ENCODE measurements at regions not wholly inside any gene's neighbourhood (a gene's known extent, or its start where the extent isn't known, plus 50 kb on each side); places are given as distances from the start of the nearest gene placed in this dataset.

GRCh38 chr4:136743238-136743637 lies 789.1 kb downstream of the PCDH18 start:
- peaks cover 8% of the 10 kb centered on the region for H3K4me1 ChIP-seq (ENCODE audit: control insufficient read depth, insufficient read depth, low read length)
- peak overlapping the region; percentile 75 for H2BK20ac ChIP-seq (ENCODE audit: low read depth, low read length)
- H2BK15ac ChIP-seq (ENCODE audit: low read depth, low read length): no peak overlapping the region; the same call in 2 of the 3 replicates
- dilution Hi-C loops (cut with HindIII; ENCODE audit: low sequenced_read_pairs, unreplicated experiment) (no loop called here), in situ Hi-C loops (cut with MboI; ENCODE audit: low sequenced_read_pairs) (no loop called here), intact Hi-C loops (cut with micrococcal nuclease) (no loop called here)
- H3K27ac ChIP-seq (ENCODE audit: insufficient read depth, low read length): peak overlapping the region; percentile 23; the same call in 1 of the 2 replicates
- no peak overlapping the region for H3K4ac ChIP-seq (ENCODE audit: low read depth, low read length)
- H2BK5ac ChIP-seq (ENCODE audit: low read depth, low read length, poor library complexity, severe bottlenecking): no peak overlapping the region
- H4K5ac ChIP-seq (ENCODE audit: low read depth, low read length): no peak overlapping the region
- H3K9me1 ChIP-seq (ENCODE audit: insufficient read depth, low read length): no peaks in the 10 kb centered on the region
- ChIA-PET CTCF (no interaction called here), POLR2A (ENCODE audit: unreplicated experiment) (no interaction called here)
- no peak overlapping the region for H3K14ac ChIP-seq (replicated peaks; ENCODE audit: low read depth, low read length)
- H3K9me3 ChIP-seq (ENCODE audit: control insufficient read depth, insufficient read depth, low read length): peaks cover 2% of the 10 kb centered on the region; the same call in 1 of the 2 replicates
- DNase-seq (no peak), ATAC-seq (ENCODE audit: low read depth) (no peak)
- no peak overlapping the region for H3K4me2 ChIP-seq (ENCODE audit: low read depth, low read length)
- WGBS, 2 experiments (ENCODE audit: extremely low coverage in 2 of 2, insufficient read length in 1 of 2): no CpG with 5 or more reads among the region's 1 CpG
- no peak overlapping the region for H3K9ac ChIP-seq (ENCODE audit: low read depth, low read length)
- no peak overlapping the region for H2AK5ac ChIP-seq (ENCODE audit: low read depth, low read length)
- H2AK9ac ChIP-seq (replicated peaks; ENCODE audit: low read depth, low read length, poor library complexity): no peak overlapping the region
- H3K36me3 ChIP-seq (ENCODE audit: control insufficient read depth, insufficient read depth, low read length): no peaks in the 10 kb centered on the region
- H3K18ac ChIP-seq (ENCODE audit: low read depth, low read length): peak overlapping the region; percentile 97
- H4K8ac ChIP-seq (ENCODE audit: low read depth in 2 of 2, low read length in 2 of 2): no peak overlapping the region; a peak in 1 of 4 replicates
- no TSS peak for BruUV-seq (replicated peaks)
- no peak overlapping the region for H3K4me3 ChIP-seq (ENCODE audit: insufficient read depth, low read depth, low read length)
- no peaks in the 10 kb centered on the region for H3K79me1 ChIP-seq (ENCODE audit: low read depth in 1 of 2, low read length in 2 of 2)
- no peaks in the 10 kb centered on the region for H4K20me1 ChIP-seq (ENCODE audit: insufficient read depth, low read length)
- H3K27me3 ChIP-seq (ENCODE audit: control insufficient read depth, insufficient read depth, low read length): no peaks in the 10 kb centered on the region
- no peak overlapping the region for H4K91ac ChIP-seq (ENCODE audit: insufficient read depth, low read depth, low read length)
- H3K23ac ChIP-seq (ENCODE audit: low read depth, low read length): no peak overlapping the region
- no peak overlapping the region for H2AFZ ChIP-seq (replicated peaks; ENCODE audit: low read length, poor library complexity)
- no peak for TF ChIP-seq CTCF (conservative IDR thresholded peaks at IDR 0.05; ENCODE audit: low read depth, low read length)
- TF ChIP-seq RAD21 (IDR thresholded peaks at IDR 0.05; ENCODE audit: low read length): no peak
- no peak for TF ChIP-seq USF2 (IDR thresholded peaks at IDR 0.05; ENCODE audit: low read depth, low read length)
- no peak for TF ChIP-seq BHLHE40 (IDR thresholded peaks at IDR 0.05; ENCODE audit: low read depth, low read length)
- TF ChIP-seq FOS (IDR thresholded peaks at IDR 0.05; ENCODE audit: low read depth, low read length): no peak
- no peak for TF ChIP-seq CHD1 (IDR thresholded peaks at IDR 0.05; ENCODE audit: low read depth, low read length)
- no peak for TF ChIP-seq RFX5 (IDR thresholded peaks at IDR 0.05; ENCODE audit: low read depth, low read length)
- TF ChIP-seq MAFK (IDR thresholded peaks at IDR 0.05; ENCODE audit: low read depth, low read length): no peak
- TF ChIP-seq MXI1 (IDR thresholded peaks at IDR 0.05; ENCODE audit: borderline replicate concordance, low read depth, low read length): no peak
- TF ChIP-seq MAZ (IDR thresholded peaks at IDR 0.05; ENCODE audit: borderline replicate concordance, low read depth, low read length): no peak
- TF ChIP-seq RCOR1 (IDR thresholded peaks at IDR 0.05; ENCODE audit: insufficient replicate concordance, low read length): no peak
- no peak for TF ChIP-seq CEBPB (IDR thresholded peaks at IDR 0.05; ENCODE audit: low read depth, low read length)
- TF ChIP-seq SMC3 (IDR thresholded peaks at IDR 0.05; ENCODE audit: low read depth, low read length): no peak
- no peak for TF ChIP-seq ELK1 (IDR thresholded peaks at IDR 0.05; ENCODE audit: borderline replicate concordance, low read depth, low read length)
- TF ChIP-seq NFE2L2 (IDR thresholded peaks at IDR 0.05; ENCODE audit: low read depth, low read length): no peak
- no peak for TF ChIP-seq POLR2A (IDR thresholded peaks at IDR 0.05; ENCODE audit: low read depth, low read length)
- H3K56ac ChIP-seq (ENCODE audit: extremely low read depth, insufficient read depth, low read length): no peak overlapping the region
- H2BK120ac ChIP-seq (ENCODE audit: low read depth, low read length): peak overlapping the region; percentile 83; the same call in 1 of the 2 replicates

Data from IMR-90 (cell line).